ENCODE measurements at regions not wholly inside any gene's neighbourhood (a gene's known extent, or its start where the extent isn't known, plus 50 kb on each side); places are given as distances from the start of the nearest gene placed in this dataset.

GRCh38 chr15:81480645-81481053 lies 106.6 kb upstream of the TMC3 start:
- TF ChIP-seq POLR2A (IDR thresholded peaks at IDR 0.05; ENCODE audit: low read depth, low read length) (no peak), POLR2AphosphoS5 (IDR thresholded peaks at IDR 0.05; ENCODE audit: low read depth, low read length) (no peak), TAF1 (IDR thresholded peaks at IDR 0.05; ENCODE audit: borderline replicate concordance, low read depth, low read length) (no peak)
